ENCODE measurements at regions not wholly inside any gene's neighbourhood (a gene's known extent, or its start where the extent isn't known, plus 50 kb on each side); places are given as distances from the start of the nearest gene placed in this dataset.

DNA sequence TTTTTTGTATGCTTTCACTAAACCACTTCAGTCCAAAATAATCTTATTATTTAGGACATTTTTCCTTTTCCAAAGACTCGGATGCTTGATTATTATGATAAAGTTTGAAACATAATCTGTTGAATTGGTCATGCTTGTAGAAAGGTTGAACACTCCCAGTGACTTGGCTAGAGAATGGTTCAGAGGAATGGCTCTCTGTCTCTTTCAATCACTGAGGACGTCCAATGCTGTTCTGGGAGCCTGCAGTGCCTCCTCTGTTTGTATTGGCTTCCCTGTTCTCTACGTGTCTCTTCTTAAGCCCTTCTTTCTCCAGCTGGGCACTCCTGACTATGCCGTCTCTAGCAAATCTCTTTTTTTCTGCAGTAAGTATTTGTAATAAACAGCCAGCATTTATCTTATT is 369.0 kb upstream of the DYNLRB2 start:
- DNase-seq, result no peak

DNA sequence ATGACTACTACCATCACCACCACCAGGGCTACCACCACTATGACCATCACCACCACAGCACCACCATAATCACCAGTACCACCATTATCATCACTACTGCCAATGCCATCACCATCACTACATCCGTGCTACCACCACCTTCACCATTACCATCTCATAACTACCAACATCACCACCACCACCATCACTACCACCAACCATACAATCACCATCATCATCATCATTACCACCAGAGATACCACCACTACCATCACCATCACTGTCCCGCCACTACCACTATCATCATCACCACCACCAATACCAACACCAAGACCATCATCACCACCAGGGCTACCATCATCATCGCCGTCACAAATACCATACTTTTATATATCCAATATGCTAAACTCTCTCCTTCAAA is 369.6 kb upstream of the DYNLRB2 start:
- no peak for DNase-seq

DNA sequence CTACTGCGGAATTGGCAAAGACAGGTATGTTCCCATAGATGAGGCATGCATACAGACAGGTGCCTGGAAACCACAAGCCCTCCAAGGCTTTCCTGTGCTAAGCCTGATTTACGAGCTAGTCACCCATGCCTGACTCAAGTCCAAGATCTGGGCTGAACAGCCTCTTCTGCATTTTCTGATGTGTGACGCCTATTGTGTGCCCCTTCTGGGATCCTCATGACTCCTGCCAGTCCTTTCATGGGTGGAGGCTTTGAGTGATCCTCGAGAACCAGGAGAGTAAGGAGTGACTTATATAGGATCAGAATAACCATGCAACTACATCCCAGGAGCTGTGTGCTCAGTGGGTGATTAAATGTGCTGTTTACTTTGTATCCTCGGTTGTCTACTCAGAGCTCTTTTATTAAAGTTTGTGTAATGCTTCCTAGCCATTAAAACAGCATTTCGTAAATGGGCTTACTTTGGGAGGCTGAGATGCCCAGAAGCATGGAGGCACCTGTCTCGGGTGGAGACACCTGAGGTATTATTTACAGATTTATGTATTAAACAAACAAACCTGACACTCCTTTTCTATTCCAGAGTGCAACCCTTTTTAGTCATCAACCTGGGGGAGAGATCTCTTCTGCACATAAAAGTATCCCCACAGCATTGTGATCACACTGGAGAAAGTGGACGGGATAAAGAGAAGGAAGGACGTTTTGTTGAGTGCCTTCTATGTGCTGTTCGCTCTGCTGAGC is 373.0 kb upstream of the DYNLRB2 start:
- DNase-seq, result no peak

DNA sequence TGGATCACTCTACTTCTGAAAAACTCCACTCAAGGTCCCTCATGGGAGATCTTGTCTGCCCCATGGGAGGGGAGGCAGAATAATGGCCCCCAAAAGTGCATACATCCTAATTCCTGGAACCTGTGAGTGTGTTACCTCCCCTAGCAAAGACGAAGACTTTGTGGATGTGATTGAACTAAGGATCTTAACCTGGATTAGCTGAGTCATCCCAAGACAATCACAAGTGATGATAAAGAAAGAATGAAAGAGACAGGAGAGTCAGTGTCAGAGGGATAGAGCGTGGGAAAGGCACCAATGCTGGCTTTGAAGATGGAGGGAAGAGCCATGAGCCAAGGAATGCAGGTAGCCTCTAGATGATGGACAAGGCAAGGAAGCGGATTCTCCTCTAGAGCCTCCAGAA is 374.7 kb upstream of the DYNLRB2 start:
- no peak for DNase-seq

DNA sequence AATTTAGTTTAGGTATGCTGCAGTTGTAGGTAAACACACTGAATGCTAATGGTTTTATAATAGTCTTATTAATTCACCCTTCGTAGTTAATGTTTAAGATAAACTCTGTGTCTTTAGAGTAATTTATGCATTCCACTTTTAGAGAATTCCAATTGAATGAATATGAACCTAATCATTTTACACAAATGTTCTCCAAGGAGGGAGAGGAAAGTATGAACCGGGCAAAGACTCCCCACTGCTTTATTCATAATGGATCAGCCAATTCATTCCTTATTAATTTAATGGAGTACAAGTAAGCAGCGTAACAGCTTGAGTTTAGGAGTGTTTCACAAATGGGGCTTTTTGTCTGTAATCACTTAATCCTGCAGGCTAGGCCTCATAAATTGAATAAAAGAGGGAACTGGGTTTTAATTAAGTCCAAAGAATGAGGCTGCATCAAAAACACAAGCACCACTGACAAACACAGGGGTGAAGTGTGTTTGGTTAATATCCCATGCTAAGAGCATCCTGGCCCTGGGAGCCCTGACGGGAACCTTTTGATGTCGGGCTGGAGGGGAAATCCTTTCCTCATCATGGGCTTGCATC is 375.7 kb upstream of the DYNLRB2 start:
- DNase-seq, result no peak

DNA sequence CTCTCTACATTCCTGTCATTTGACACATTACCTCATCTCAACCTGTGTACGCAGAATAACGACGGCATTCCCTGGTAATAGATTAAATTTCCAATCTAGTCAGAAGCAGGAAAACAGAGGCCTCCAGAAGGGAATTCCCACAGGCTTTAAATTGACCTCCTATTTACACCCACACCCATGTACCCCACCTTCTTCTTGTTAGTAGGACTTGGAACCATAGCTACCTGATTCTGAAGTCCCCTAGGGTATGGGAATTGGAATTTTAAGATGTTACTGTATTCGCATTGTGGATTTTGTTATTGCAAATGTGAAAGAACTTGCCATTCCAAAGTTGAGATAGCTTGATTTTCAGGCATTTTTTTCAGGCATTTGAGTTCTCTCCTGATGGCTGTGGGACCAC is 377.5 kb upstream of the DYNLRB2 start:
- no peak for DNase-seq

DNA sequence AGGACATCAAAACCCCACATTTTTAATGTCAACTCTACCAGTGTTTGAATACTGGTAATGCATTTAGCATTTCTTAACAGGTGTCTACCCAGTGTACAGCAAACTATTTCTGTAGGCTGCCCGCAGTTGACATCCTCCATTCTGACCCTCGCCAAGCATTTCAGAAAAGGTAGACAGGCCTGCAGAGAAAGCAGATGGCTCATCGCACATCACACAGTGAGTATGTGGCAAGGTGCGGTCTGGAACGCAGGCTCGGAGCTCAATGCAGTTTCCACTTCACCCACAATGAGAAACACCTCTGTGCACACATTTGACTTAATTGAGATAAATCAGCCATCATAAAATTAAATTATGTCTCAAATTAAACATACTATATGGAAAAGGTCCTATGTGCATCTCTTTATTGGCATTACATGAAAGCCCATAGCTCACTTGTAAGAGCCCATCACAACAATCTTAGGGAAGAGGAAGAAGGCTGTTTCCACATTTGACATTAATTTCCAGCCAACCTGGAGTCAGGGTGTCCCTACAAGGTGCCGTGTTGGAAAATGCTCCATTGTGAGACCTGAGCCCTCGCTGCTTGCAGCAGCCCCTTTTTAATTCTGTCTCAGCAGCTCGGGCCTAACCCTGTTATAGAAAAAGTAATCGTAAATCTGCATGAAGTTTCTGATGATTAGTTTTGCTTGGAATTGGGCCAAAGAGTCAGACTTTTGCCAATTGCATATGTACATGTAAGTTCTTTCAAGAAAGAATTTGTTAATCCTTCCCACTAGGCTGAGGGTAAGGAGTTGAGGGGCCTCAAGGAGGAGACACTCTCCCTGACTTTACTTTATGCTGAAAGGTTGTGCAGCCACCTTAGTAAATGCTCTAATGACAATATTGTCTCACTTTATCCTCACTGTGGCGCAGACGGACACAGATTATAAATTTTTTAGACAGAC is 378.7 kb upstream of the DYNLRB2 start:
- no peak for DNase-seq

DNA sequence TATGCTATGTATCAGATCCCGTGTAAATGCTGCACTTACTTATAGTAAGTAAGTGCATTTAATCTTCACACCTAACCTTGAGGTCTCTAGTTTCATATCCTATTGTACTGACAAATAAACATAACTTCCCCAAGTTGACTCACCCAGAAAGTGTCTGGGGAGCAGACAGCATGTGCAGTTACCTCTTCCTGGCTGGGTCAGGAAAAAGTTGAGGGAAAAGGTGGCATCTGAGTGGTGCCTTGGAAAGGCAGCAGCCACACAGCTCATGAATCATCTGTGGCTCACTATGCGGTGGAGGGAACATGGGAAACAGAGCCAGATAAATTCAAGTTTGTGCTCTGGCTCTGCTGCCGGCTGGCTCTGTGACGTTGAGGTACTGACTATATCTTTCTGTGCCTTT is 382.0 kb upstream of the DYNLRB2 start:
- no peak for DNase-seq

DNA sequence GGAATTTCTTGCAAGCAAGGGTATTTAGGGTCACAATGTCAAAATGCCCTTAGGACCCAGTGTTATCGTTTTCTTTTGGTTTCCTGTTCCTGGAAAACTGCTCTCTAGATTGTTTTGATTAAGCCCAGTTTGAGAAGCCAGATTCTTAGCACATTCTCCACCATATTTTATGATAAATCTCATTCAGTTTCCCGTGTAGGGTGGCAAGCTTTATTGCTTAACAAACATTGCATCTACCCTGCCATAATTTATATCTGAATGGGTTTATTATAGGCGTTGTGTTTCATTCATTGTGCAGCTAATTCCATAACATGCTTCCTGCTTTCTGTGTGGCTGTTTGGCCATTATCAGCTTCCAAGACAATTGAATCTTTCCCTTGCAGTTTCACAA is 389.1 kb upstream of the DYNLRB2 start:
- DNase-seq, result no peak

DNA sequence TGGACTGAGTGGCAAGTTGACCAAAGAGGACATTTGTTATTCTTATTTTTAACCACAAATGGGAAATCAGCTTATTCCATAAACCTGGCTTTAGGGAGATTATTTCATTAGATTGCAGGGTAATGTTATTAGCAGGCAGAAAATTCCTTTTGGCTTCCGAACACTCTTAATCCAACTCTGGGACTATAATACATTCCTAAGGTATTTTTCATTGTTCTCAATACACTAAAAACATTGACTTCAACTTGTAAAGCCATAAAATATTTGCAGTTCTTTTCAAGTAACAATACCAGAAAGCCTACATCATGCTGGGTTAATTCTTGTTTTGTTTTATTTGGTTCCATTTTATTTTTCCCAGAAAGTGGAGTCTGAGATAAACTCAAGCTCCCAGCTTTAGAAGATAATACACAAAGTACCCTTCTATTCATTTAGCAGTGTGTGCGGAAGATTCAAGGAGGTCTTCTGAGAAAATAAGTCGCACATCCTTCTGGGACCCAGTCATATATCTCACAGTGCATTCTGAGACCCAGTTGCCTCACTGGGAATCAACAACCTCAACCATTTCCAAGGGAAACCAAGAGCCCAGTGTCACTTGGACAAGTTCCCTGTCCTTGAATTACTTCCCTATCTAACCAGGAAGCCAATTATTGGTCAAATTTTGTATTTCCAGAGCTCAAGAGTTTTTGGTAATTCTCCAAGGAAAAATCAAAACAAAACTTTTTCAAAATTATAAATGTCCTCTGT is 389.6 kb upstream of the DYNLRB2 start:
- DNase-seq, result no peak

DNA sequence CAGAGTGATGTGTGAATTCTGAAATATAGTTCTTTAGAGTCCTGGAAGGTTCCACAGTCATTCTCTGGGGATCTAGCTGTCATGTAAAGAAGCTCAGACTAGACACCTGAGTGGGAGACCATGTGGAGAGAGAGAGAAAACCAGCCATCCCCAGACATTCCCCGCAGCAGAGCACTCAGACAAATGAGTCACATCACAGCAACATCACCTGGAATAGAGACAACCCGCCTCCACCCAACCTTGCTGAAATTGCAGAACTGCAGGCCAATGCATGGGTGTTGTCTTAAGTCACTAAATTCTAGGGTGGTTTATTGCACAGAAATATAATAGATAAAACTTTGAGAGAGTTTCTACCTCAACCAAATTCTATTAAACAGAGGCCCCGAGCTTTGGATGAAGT is 392.0 kb upstream of the DYNLRB2 start:
- DNase-seq, result no peak

DNA sequence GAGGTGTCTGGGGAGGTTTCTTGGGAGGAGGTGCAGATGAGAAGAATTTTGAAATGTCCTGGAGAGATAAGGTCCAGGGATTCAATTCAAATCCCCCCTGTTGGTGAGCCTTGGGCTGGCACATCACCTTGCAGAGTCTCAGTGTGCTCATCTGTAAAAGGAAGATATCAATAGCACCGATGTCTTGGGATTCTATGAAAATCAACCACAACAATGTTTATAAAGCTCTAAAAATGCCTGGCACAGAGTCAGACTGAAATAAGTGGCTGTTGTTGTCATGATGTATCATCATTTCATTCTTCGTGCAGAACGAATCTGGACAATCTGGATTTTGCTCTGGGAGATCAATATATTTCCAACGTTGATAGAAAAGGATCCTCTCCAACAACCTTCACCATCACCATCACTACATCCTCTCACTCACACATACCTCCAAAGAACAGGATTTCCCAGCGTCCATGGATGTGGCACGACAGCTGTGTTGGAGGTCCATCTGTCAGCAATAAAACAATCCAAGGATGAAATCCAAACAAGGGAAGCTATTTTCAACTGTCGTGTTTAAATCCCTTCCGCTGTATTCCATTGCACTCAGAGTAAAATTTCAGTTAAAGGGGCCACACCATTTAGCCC is 393.7 kb upstream of the DYNLRB2 start:
- no peak for DNase-seq

DNA sequence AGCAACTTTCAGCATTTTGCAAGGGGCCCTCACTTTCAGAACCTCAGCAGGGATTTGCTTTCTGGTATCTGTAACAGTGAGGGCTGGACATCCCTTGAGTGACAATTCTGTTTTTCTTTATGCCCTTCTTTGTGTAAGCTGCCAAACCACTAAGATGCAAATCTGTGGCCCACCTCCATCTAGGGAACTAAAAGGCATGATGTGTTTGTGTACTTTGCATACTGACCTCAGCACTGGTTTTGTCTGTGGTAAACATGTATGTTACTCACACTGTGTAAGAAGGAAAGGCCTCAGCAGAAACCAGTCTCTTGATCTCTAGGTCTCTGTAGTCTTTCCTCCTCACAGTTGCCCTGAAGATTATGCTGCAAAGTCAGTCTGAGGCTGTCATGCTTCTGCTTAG is 396.6 kb upstream of the DYNLRB2 start:
- DNase-seq, result no peak

DNA sequence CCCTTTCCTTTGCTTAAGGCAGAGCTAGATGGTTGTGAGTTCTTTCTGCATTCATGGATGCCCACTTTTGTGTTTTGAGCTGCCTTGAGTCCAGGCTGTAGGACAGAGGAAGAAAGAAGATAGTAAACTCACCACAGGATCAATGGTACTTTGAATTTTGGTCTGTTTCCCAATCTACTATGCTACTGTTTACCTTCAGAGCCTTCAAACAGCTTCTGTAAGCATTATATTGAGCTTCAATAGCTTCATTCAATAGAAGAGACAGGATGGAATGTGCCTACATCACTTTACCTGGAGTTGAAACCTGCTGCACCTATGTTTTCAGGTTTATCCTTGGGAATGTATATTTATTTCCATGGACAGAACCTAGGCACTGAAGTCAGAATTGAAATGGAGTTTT is 397.9 kb upstream of the DYNLRB2 start:
- DNase-seq, result no peak

DNA sequence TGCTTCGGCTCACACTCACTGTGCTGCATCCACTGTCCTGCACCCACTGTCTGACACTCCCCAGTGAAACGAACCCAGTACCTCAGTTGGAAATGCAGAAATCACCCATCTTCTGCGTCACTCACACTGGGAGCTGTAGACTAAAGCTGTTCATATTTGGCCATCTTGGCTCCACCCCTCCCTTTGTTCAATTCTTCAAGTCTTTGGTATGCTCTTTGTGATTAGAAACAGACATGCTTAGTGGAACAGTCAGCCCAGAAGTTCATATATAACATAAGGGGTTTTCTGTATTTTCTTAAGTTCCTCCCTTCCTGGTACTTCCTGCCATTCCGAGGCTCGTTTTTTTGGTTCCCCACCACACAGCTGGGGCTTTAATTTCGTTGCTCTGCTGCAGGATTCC is 398.5 kb upstream of the DYNLRB2 start:
- no peak for DNase-seq

DNA sequence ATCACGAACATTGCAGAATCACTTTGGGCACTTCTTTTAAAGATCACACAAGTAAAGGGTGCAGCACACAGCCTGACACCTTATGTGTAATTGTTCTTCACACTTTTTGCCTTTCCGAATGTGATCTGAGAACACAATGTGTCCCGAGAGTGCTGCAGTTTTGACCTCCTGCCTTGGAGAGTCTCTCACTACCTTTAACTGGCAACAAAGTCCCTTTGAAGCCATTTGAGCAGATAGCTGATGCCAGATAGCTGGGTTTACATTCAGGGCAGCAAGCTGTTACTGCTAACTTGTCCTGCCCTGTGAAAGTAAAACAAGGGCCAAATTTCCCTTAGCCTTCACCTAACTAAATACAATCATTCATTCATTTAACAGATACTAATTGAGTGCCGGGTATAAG is 411.0 kb upstream of the DYNLRB2 start:
- DNase-seq, result no peak

DNA sequence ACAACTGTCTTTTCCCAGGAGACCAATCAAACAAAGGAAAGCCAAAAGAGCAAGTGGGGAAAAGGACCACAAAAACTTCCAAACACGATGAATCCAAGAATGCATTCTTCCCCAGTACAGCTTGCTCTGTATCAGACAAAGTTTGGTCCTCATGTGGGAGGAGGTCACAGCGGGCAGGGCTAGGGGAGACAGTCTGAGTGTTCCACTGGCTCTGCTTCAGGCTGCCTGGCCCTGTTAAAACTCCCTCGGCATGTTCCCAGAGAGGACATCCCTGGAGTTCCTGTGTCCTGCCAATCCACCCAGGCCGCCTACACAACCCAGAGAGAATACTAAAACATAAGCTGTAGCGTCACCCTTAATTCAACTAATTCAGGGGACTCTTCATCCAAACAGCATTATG is 415.1 kb upstream of the DYNLRB2 start:
- DNase-seq, result no peak

DNA sequence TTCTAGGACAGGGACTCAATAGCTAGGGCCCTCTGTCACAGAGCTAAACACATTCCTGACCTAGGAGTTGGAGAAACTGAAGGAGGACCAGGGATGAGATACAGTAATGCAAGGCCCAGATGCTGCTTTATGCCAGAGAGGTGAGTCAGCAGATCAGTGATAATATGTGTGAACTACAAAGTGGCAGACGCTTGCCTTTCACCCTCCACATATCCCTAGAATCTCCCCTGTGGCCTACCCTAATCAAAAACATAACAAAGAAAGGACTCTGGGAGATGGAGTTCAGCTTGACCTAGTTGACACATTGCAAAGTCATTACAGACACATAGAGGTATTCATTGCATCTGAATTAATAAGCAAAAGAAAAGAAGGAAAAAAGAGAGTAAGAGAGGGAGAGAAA is 417.6 kb upstream of the DYNLRB2 start:
- no peak for DNase-seq

DNA sequence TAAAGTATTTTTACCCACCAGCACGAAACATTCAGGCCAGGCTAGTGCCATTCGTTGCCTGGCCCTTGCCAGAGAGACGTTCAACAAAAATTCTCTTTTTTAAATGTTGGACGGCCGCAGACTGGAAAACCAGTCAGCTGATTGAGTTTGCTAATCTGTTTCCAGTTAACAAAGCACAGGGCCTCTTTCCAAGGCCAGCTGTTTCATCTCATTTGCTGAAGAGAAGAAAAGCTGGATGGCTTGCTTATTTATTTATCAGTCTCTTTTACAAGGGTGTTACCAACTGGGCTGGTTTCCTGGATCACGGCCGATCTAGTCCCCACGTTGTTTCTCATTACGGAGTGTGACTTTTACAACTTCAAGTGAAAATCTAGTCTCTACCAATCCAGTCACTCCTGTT is 418.7 kb upstream of the DYNLRB2 start:
- no peak for DNase-seq

DNA sequence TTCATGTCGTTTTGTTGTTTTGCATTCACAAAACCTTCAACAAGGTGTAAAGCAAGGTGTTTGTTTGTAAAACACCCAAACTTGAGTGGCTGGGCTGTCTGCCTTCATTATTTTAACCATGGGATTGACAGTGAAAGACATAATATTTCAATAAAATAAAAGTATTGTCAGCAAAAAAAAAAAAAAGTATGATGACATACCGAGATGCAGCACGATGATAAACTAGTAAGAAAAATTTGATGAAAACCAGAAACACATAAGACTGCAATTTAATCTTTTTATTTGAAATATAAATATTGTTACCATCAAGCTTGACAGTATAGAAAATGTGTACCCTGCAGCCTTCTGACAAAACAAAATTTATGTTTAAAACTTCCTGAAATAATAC is 419.3 kb upstream of the DYNLRB2 start:
- DNase-seq, result no peak

DNA sequence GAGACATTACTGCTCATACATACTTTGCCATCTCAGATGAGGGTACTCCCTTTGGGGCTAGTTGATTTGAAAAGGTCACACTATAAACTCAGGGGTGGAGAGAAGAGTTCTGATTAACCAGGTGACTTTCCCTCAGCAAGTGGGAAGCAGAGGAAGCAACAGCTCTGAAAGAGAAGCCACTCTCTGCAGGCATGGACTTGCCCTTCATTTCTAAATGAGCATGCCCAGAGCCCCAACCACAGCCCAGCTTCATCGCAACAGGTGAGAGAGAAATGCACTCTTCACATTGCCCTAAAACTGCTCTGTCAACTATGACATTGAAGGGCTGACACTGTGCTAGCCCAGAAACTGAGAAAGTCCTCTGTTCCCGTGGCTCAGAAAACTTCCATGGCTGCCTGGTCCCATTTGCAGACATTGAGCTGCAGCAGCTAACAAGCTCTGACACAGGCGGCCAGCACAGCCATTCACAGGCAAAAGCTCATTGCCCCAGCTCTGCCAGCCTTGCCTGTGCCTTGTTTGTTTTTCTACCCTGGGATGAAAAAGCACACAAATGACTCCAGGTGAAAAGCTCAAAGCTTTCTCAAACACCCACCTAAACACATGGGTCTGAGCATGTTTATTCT is 419.8 kb upstream of the DYNLRB2 start:
- DNase-seq, result no peak

DNA sequence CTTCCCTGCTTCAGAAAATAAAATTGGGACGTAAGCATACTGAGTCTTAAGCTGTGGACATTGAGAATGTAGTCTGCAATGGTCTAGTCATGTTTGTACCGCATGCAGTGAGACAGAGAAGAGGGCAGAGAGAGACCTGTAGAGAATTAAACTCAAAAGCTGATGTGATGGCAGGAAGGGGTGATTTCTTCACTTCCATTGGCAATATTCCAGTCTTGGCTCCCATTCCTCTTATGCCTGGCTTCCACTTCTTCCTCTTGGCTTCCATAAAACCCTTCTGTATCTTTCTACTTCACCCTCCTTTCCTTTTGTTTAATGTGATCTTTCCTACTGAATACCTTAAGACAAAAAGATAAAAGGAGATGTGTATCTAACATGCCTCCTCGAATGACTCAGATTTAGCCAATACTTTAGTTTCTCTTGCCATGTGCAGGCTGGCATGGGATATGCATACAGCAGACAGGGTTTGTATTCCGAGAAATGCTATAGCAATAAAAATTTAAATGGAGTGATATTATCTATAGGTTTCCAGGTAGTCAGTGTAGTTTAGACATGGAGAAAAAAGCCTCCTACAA is 423.1 kb upstream of the DYNLRB2 start:
- DNase-seq, result no peak
